Neural progenitor cell (in vitro differentiated cells): ENCODE measurements at regions not wholly inside any gene's neighbourhood (a gene's known extent, or its start where the extent isn't known, plus 50 kb on each side); places are given as distances from the start of the nearest gene placed in this dataset.

Experiments used
- DNase-seq: peaks from one replicate; pipeline ENCODE4 v3.0.0-alpha.2; 2016; ENCODE audit warnings: low spot score
- H2AFZ ChIP-seq: fragments of 200-600 bp; sonication (generic); replicated peaks from 2 replicates; pipeline ENCODE4 v1.6.1; 2016; ENCODE audit warnings: antibody characterized with exemption
- H3F3A ChIP-seq: fragments of 200-600 bp; sonication (generic); 2 replicates; pipeline ENCODE4 v1.6.1; 2016; ENCODE audit warnings: antibody characterized with exemption, low read depth
- H3K27ac ChIP-seq: fragments of 200-600 bp; sonication (generic); 2 replicates; pipeline ENCODE4 v1.5.1; 2016; ENCODE audit warnings: mild to moderate bottlenecking
- H3K27me3 ChIP-seq: fragments of 200-600 bp; sonication (generic); 2 replicates; pipeline ENCODE4 v1.6.1; 2016; ENCODE audit warnings: mild to moderate bottlenecking, moderate library complexity
- H3K36me3 ChIP-seq: fragments of 200-600 bp; sonication (generic); 2 replicates; pipeline ENCODE4 v1.5.1; 2016
- H3K4me1 ChIP-seq: fragments of 200-600 bp; sonication (generic); 2 replicates; pipeline ENCODE4 v1.6.1; 2016; ENCODE audit warnings: mixed run types
- H3K4me2 ChIP-seq: fragments of 200-600 bp; sonication (generic); 2 replicates; pipeline ENCODE4 v1.6.1; 2016
- H3K4me3 ChIP-seq: fragments of 200-600 bp; sonication (generic); 2 replicates; pipeline ENCODE4 v1.5.1; 2016
- H3K79me2 ChIP-seq: fragments of 200-600 bp; sonication (generic); 2 replicates; pipeline ENCODE4 v1.6.1; 2016; ENCODE audit warnings: low read depth
- H3K9ac ChIP-seq: fragments of 200-600 bp; sonication (generic); 2 replicates; pipeline ENCODE4 v1.6.1; 2016
- H3K9me3 ChIP-seq: fragments of 200-600 bp; sonication (generic); 2 replicates; pipeline ENCODE4 v1.5.1; 2016; ENCODE audit warnings: low read depth
- H4K20me1 ChIP-seq: fragments of 200-600 bp; sonication (generic); 2 replicates; pipeline ENCODE4 v1.6.1; 2016; ENCODE audit warnings: low read depth
- H3K27ac Mint-ChIP-seq: 3 replicates; pipeline ENCODE4 v1.8.0; 2021; ENCODE audit warnings: mixed read lengths
- H3K27me3 Mint-ChIP-seq: 2 replicates; pipeline ENCODE4 v1.8.0; 2022; ENCODE audit warnings: low read depth, mild to moderate bottlenecking, inconsistent platforms, moderate library complexity, mixed read lengths; ENCODE audit not compliant: insufficient read depth
- H3K36me3 Mint-ChIP-seq: 3 replicates; pipeline ENCODE4 v1.8.0; 2021; ENCODE audit warnings: mixed read lengths
- H3K4me1 Mint-ChIP-seq: 3 replicates; pipeline ENCODE4 v1.8.0; 2021; ENCODE audit warnings: mixed read lengths
- H3K4me3 Mint-ChIP-seq: 3 replicates; pipeline ENCODE4 v1.8.0; 2021; ENCODE audit warnings: mild to moderate bottlenecking, moderate library complexity, mixed read lengths
- H3K9me3 Mint-ChIP-seq: 3 replicates; pipeline ENCODE4 v1.8.0; 2020; ENCODE audit warnings: mixed read lengths
- EZH2 ChIP-seq: fragments of 200-600 bp; sonication (generic); IDR thresholded peaks from 2 replicates; pipeline ENCODE4 v1.6.1; 2017; ENCODE audit warnings: antibody characterized with exemption, mild to moderate bottlenecking, moderate library complexity
- EZH2phosphoT487 ChIP-seq: fragments of 200-600 bp; sonication (generic); IDR thresholded peaks from 2 replicates; pipeline ENCODE4 v1.6.1; 2017; ENCODE audit warnings: antibody characterized with exemption
- TF ChIP-seq, protein P1 (sequence below): fragments of 200-600 bp; sonication (generic); IDR thresholded peaks from 2 replicates; pipeline ENCODE4 v1.5.1; 2017; ENCODE audit warnings: antibody characterized with exemption, mild to moderate bottlenecking

- Mint-ChIP-seq H3K27me3 (no peaks in the 10 kb centered on the region), H3K9me3 (peaks cover 8% of the 10 kb centered on the region), H3K36me3 (peaks cover 2% of the 10 kb centered on the region), H3K4me1 (no peaks in the 10 kb centered on the region), H3K27ac (no peak overlapping the region), H3K4me3 (no peak overlapping the region)
- H4K20me1 ChIP-seq = no peaks in the 10 kb centered on the region
- no peak overlapping the region for H3K4me2 ChIP-seq
- no peaks in the 10 kb centered on the region for H3K4me1 ChIP-seq
- TF ChIP-seq EZH2 (no peak), EZH2phosphoT487 (no peak)
- TF ChIP-seq, protein P1, sequence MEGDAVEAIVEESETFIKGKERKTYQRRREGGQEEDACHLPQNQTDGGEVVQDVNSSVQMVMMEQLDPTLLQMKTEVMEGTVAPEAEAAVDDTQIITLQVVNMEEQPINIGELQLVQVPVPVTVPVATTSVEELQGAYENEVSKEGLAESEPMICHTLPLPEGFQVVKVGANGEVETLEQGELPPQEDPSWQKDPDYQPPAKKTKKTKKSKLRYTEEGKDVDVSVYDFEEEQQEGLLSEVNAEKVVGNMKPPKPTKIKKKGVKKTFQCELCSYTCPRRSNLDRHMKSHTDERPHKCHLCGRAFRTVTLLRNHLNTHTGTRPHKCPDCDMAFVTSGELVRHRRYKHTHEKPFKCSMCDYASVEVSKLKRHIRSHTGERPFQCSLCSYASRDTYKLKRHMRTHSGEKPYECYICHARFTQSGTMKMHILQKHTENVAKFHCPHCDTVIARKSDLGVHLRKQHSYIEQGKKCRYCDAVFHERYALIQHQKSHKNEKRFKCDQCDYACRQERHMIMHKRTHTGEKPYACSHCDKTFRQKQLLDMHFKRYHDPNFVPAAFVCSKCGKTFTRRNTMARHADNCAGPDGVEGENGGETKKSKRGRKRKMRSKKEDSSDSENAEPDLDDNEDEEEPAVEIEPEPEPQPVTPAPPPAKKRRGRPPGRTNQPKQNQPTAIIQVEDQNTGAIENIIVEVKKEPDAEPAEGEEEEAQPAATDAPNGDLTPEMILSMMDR = no peak
- no peaks in the 10 kb centered on the region for H3K9me3 ChIP-seq
- no peak overlapping the region for H2AFZ ChIP-seq
- no peak overlapping the region for H3K27ac ChIP-seq
- H3F3A ChIP-seq = no peaks in the 10 kb centered on the region
- no peak for DNase-seq
- H3K36me3 ChIP-seq = no peaks in the 10 kb centered on the region
- H3K27me3 ChIP-seq = no peaks in the 10 kb centered on the region
- no peak overlapping the region for H3K4me3 ChIP-seq
- no peak overlapping the region for H3K9ac ChIP-seq
- H3K79me2 ChIP-seq = no peaks in the 10 kb centered on the region
Observed at GRCh38 chr4:181711387-181711786, 531.8 kb upstream of the TENM3 start.

- peaks cover 17% of the 10 kb centered on the region for H3K9me3 Mint-ChIP-seq
- no peaks in the 10 kb centered on the region for H3K4me1 Mint-ChIP-seq
- Histone ChIP-seq H3K4me3 (no peak overlapping the region), H3K9ac (no peak overlapping the region), H2AFZ (no peak overlapping the region), H3K4me2 (no peak overlapping the region), H3K36me3 (no peaks in the 10 kb centered on the region), H3K79me2 (no peaks in the 10 kb centered on the region), H4K20me1 (no peaks in the 10 kb centered on the region), H3F3A (no peaks in the 10 kb centered on the region), H3K9me3 (no peaks in the 10 kb centered on the region), H3K4me1 (no peaks in the 10 kb centered on the region), H3K27ac (no peak overlapping the region), H3K27me3 (no peaks in the 10 kb centered on the region)
- no peak overlapping the region for H3K27ac Mint-ChIP-seq
- peaks cover 9% of the 10 kb centered on the region for H3K27me3 Mint-ChIP-seq
- no peak overlapping the region for H3K4me3 Mint-ChIP-seq
- DNase-seq = no peak
- peaks cover 2% of the 10 kb centered on the region for H3K36me3 Mint-ChIP-seq
- TF ChIP-seq EZH2 (no peak), EZH2phosphoT487 (no peak)
- TF ChIP-seq, protein P1 = no peak
Observed at GRCh38 chr4:181728305-181728966, 514.8 kb upstream of the TENM3 start.

GRCh38 chr4:181731900-181732299 lies 511.3 kb upstream of the TENM3 start:
- H3K4me1 ChIP-seq = no peaks in the 10 kb centered on the region
- H3K36me3 Mint-ChIP-seq = peaks cover 2% of the 10 kb centered on the region
- no peaks in the 10 kb centered on the region for H3K36me3 ChIP-seq
- no peak overlapping the region for H3K4me3 Mint-ChIP-seq
- H3K9me3 ChIP-seq = no peaks in the 10 kb centered on the region
- H3K79me2 ChIP-seq = no peaks in the 10 kb centered on the region
- no peak overlapping the region for H3K27ac ChIP-seq
- H3K9me3 Mint-ChIP-seq = peaks cover 6% of the 10 kb centered on the region
- no peak overlapping the region for H2AFZ ChIP-seq
- no peak overlapping the region for H3K4me2 ChIP-seq
- H3K27ac Mint-ChIP-seq = no peak overlapping the region
- no peaks in the 10 kb centered on the region for H3F3A ChIP-seq
- TF ChIP-seq EZH2phosphoT487 (no peak), EZH2 (no peak)
- TF ChIP-seq, protein P1 = no peak
- no peak overlapping the region for H3K4me3 ChIP-seq
- no peak overlapping the region for H3K9ac ChIP-seq
- no peaks in the 10 kb centered on the region for H3K4me1 Mint-ChIP-seq
- no peaks in the 10 kb centered on the region for H3K27me3 ChIP-seq
- DNase-seq = no peak
- no peaks in the 10 kb centered on the region for H4K20me1 ChIP-seq
- peaks cover 4% of the 10 kb centered on the region for H3K27me3 Mint-ChIP-seq
